BJ (cell line): ENCODE measurements at regions not wholly inside any gene's neighbourhood (a gene's known extent, or its start where the extent isn't known, plus 50 kb on each side); places are given as distances from the start of the nearest gene placed in this dataset.

Source experiments
- CTCF ChIA-PET: fragments of 350-600 bp; formaldehyde crosslinking; extraction: SDS; loops from one replicate; lab custom pipeline; 2021; ENCODE audit warnings: antibody characterized with exemption, inconsistent platforms; lab: Yijun Ruan, JAX
- POLR2A ChIA-PET: fragments of 300-600 bp; sonication (Branson Sonifier 250); formaldehyde crosslinking; extraction: SDS; loops from one replicate; lab custom pipeline; 2021; ENCODE audit warnings: antibody characterized with exemption; lab: Charles Lee
- DNase-seq: peaks from one replicate; pipeline ENCODE4 v3.0.0-alpha.2; 2011; ENCODE audit warnings: low read depth
- H3K27me3 ChIP-seq: 2 replicates; pipeline ENCODE4 v1.6.0; 2011; ENCODE audit warnings: low read length; ENCODE audit not compliant: control insufficient read depth, insufficient read depth
- H3K36me3 ChIP-seq: 2 replicates; pipeline ENCODE4 v1.5.1; 2011; ENCODE audit warnings: low read length; ENCODE audit not compliant: control insufficient read depth, insufficient read depth
- H3K4me3 ChIP-seq: 2 replicates; pipeline ENCODE4 v1.5.1; 2011; ENCODE audit warnings: low read depth, mild to moderate bottlenecking, control low read depth, low read length
- CTCF ChIP-seq: IDR thresholded peaks from 2 replicates; pipeline ENCODE4 v1.5.1; 2011; ENCODE audit warnings: low read depth, mild to moderate bottlenecking, control low read depth, inconsistent platforms, low read length, moderate library complexity; ENCODE audit not compliant: insufficient read depth

- Histone ChIP-seq H3K36me3 (no peaks in the 10 kb centered on the region), H3K27me3 (no peaks in the 10 kb centered on the region), H3K4me3 (no peak overlapping the region)
- ChIA-PET POLR2A (no interaction called here), CTCF (no interaction called here)
- DNase-seq, result peak; percentile 40
- TF ChIP-seq CTCF, result no peak
These were observed 523.5 kb downstream of the CAAP1 start for GRCh38 chr9:26369093-26369492.

- H3K4me3 ChIP-seq, result no peak overlapping the region
- H3K36me3 ChIP-seq, result no peaks in the 10 kb centered on the region
- TF ChIP-seq CTCF, result no peak
- no peak for DNase-seq
- POLR2A ChIA-PET, result no interaction called here
- no peaks in the 10 kb centered on the region for H3K27me3 ChIP-seq
- CTCF ChIA-PET, result no interaction called here
These were observed 524.4 kb downstream of the CAAP1 start for GRCh38 chr9:26368241-26368640.

- no peaks in the 10 kb centered on the region for H3K27me3 ChIP-seq
- POLR2A ChIA-PET, result no interaction called here
- CTCF ChIA-PET, result no interaction called here
- no peak for TF ChIP-seq CTCF
- no peak overlapping the region for H3K4me3 ChIP-seq
- H3K36me3 ChIP-seq, result no peaks in the 10 kb centered on the region
- no peak for DNase-seq
These were observed 531.6 kb downstream of the CAAP1 start for GRCh38 chr9:26361010-26361409.

- no peak for TF ChIP-seq CTCF
- ChIA-PET POLR2A (no interaction called here), CTCF (no interaction called here)
- Histone ChIP-seq H3K4me3 (no peak overlapping the region), H3K27me3 (no peaks in the 10 kb centered on the region), H3K36me3 (no peaks in the 10 kb centered on the region)
- DNase-seq, result no peak
These were observed 533.8 kb downstream of the CAAP1 start for GRCh38 chr9:26358836-26359235.

- no peak for TF ChIP-seq CTCF
- POLR2A ChIA-PET, result no interaction called here
These were observed 534.7 kb downstream of the CAAP1 start for GRCh38 chr9:26357803-26358344.

More at GRCh38 chr9:26357803-26358344, 534.7 kb downstream of the CAAP1 start:
- no peak for DNase-seq
- CTCF ChIA-PET, result no interaction called here
- no peak overlapping the region for H3K4me3 ChIP-seq
- H3K27me3 ChIP-seq, result no peaks in the 10 kb centered on the region
- no peaks in the 10 kb centered on the region for H3K36me3 ChIP-seq
